Endometrium (tissue), 2 donors: ENCODE measurements at regions not wholly inside any gene's neighbourhood (a gene's known extent, or its start where the extent isn't known, plus 50 kb on each side); places are given as distances from the start of the nearest gene placed in this dataset.
"Not testable (repeated sequence)": the region's sequence is repeated elsewhere in the genome, so short reads cannot be mapped to it uniquely, and the experiment has no call there.

Source experiments
- FAIRE-seq: peaks from 2 replicates; lab custom pipeline; 2012; peaks lifted over from hg19 to GRCh38; lab: Jason Lieb, UNC
- donor health status: control.
- donor health status: control.

DNA sequence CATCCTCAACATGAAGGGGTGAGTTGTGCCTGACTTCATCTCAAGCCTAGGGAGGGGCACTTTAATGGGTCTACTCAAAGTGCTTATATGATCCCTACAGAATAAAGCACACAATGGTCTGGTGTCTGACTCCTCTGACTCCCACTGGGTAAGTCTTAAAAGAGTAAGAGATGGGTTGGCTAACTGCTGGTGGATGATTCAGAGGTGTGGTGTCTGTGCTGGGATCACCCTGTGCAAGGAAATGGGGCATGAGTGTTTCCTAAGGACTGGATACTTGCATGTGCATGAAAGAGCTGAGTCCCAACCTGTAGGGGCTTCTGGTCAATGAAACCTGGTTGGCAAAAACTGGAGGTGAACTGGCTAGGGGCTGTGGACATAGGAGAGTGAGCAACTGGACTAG lies 158.8 kb downstream of the IL20RB start:
- FAIRE-seq = no peak

GRCh38 chr3:137121704-137122314 lies 164.0 kb downstream of the IL20RB start:
- FAIRE-seq = no peak

GRCh38 chr3:137131081-137131480 lies 173.3 kb downstream of the IL20RB start:
- FAIRE-seq = no peak

- no peak for FAIRE-seq
Observed at GRCh38 chr3:137134431-137134830, 176.6 kb downstream of the IL20RB start.

- no peak for FAIRE-seq
Observed at GRCh38 chr3:137148406-137148805, 190.6 kb downstream of the IL20RB start.

DNA sequence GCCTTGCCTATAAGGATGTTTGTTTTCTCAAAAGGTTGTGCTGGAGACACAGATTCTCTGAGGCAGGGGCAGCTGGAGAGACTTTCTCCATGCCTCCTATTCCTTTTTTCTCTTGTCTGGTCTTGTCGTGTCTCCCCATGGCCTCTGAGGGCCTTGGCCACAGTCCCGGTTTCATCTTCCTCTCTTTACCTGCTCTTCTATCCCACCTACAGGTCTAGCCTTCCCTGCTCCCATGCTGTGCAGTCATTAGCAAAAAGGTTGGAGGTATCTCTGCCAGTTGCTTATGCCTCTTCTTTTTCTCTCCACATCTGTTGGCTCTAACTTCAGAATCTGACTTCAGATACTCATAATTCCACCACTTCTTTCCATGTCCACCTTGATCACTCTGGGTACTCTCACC lies 191.1 kb downstream of the IL20RB start:
- FAIRE-seq = no peak

- FAIRE-seq = no peak
Observed at GRCh38 chr3:137150825-137151224, 193.0 kb downstream of the IL20RB start.

DNA sequence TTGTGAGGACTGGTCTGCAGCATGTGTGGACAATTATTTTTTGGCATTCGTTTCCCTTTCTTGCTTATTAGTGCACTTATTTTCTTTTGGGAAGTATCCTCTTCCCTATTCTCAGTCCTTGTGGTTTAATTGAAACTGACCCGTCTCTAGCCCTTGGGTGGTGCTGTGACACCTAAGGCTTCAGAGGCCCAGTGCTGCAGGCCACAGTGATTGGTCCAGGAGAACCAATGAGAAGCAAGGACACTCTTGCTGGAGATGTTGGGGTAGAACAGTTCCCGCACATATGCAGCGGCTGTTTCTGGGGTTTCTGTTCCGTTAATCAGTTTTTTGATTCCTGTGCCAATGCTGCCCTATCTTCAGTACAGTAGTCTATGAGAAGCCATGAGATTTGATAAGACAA lies 195.3 kb downstream of the IL20RB start:
- not testable (repeated sequence) for FAIRE-seq

DNA sequence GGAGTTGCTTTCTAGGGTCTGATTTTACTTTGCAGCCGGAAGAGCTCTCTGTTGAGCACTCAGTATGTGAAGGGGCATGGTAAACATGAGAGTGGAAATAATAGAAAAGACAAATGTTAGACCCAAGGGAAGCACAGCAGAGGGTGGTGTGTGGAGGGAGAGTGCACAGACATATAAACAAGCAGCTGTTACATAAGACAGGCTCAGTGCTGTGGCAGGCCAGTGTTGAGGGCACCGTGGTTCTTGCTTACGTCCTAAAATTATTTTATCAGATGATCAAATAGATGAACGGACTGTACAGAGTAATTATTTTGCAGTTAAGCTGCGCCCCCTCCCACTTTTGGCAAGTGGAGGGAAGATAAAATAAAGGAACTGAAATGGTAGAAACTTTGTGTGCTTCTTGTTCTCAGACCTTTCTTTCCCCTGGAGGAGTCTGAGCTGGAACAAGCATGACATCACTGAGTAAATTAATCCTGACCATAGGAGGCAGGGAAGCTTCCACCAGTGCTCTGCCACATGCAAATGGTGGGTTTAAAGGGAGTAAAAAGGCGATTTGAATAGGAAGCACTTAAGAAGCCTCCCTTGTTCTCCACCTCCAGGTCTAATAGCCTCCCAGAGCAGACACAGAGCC lies 205.6 kb downstream of the IL20RB start:
- no peak for FAIRE-seq

DNA sequence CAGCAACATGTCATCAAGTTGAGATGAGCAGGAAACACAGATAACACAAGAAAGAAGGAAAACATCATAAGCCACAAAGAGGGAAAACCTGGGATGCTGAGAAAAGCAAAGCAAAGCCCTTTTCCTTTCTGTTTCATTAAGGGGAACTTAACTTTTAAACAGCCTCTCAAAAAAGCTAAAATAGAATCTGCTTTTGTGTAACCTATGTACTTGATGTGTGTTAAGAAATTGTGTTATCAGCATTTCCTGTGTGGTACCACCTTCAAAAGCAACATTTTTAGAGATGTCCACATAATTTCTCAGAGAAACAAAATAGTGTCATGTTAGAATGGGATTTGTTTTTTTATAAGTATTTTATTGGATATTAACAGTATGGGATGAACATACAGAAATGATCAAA lies 206.2 kb downstream of the IL20RB start:
- no peak for FAIRE-seq

- FAIRE-seq = no peak
Observed at GRCh38 chr3:137165117-137165806, 207.5 kb downstream of the IL20RB start.

GRCh38 chr3:137171834-137172603 lies 214.2 kb downstream of the IL20RB start:
- no peak for FAIRE-seq

GRCh38 chr3:137172728-137173127 lies 214.9 kb downstream of the IL20RB start:
- FAIRE-seq = no peak

DNA sequence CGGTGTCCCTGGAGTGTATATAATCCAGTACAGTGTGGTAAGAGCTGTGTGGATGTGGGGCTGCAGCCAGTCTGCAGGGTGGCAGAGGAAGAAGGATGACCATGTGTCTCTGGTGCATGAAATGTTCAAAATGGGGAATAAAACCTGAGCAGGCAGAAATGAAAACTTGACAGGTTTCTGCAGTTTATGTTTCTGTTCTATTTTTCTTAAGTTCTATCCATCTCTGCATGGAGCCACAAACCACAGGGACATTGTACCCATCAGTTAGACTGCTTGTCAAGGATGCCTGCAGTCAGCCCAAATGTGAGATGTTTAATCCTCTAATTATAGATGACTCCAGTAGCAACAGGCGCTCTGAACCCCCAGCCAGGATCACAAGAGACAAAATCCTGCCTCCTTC lies 216.7 kb downstream of the IL20RB start:
- no peak for FAIRE-seq

- no peak for FAIRE-seq
Observed at GRCh38 chr3:137180220-137180619, 222.4 kb downstream of the IL20RB start.

DNA sequence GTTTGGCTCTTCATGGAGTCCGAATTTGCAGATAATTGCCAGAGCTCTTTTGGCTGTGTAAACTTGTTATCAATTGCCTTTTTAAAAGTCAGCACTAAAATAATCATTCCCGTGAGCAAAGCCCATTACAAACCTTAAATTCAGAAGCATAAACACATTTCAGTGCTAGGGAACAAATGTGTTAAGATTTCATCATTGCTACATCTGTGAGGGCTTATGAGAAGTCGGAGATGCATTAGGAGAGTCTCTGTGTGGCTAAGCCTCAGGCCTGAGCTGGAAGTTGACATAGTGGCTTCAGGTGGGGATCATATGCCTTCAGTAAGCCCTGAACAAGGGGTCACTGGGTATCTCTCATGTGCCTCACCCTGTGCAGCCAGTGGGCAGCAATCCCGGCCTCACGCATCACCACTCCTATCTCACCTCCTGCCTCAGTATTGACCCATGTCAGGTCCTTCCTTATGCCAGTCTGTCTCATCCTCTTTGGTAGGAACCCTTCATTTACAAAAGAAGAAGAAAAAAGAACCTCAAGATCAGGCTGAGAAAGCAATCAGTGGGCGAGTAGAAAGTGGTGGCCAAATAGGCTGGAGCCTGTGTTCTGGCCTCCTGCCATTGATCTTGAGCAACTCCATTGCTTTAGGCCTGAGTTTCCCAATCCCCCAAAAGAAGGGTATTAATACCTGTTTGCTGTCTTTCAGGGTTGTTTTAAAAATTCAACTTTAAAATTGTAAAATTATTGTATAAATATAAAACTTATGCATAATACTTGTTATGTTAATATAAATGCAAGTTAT lies 233.5 kb downstream of the IL20RB start:
- no peak for FAIRE-seq

DNA sequence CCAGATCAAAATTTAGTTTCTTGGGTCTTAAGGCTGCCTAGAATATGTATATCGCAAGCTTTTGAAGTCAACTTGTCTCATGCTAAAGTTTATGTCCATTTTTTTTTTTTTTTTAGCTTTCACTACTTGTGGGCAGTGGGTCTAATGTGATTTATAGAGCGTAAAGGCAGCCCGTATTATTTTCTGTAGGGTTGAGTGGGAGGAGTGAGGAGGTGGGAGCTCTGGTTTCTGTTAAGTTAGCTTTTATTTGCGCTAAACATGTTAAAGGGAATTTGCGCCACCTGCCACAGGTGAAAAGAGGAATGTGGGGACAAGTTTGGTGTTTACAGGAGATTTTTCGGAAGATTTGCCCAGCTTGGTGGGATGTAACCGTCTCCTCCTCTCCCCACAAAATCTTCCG lies 234.2 kb downstream of the IL20RB start:
- no peak for FAIRE-seq

DNA sequence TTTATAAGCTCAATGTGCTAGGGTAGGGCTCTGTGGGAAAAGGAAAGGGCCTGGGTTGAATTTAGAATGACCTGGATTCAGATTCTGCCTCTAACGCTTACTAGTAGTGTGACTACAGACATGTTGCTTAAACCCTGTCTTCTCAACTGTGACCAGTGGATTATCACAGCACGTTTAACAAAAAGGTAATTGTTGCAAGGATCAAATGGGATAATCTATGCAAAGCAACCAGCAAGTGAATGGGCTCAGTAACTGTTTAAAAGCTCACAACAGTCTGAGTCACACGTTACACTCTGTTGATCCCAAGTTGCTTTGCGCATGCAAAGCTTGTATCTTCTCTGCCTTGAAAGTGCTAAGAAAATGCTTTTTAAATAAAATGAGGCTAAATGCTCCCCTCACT lies 236.5 kb downstream of the IL20RB start:
- no peak for FAIRE-seq

- not testable (repeated sequence) for FAIRE-seq
Observed at GRCh38 chr3:137198374-137198773, 240.6 kb downstream of the IL20RB start.

GRCh38 chr3:137199678-137200077 lies 241.9 kb downstream of the IL20RB start:
- no peak for FAIRE-seq

DNA sequence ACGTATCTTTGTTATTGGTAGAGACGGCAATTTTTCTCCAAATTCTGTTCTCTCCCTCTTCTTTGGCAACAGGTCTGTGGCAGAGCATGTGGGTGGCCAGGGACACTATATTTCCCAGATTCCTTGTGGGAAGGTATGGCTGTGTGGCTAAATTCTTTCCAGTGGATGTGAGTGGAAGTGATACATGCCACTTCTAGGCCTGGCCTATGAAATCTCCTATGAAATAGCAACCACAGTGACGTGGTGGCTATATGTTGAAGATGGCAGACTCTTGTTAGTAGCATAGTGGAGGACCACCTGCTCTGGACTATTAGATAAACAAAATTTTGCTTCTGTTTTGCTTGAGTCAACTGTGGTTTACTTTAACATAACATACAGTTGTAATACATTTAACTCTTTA lies 243.3 kb downstream of the IL20RB start:
- FAIRE-seq = no peak

- FAIRE-seq = no peak
Observed at GRCh38 chr3:137202941-137203340, 245.2 kb downstream of the IL20RB start.
